H1 (cell line): ENCODE measurements at regions not wholly inside any gene's neighbourhood (a gene's known extent, or its start where the extent isn't known, plus 50 kb on each side); places are given as distances from the start of the nearest gene placed in this dataset.

Experiments
- GTF2F1 ChIP-seq: IDR thresholded peaks from 2 replicates; pipeline ENCODE4 v1.6.1; 2012; ENCODE audit warnings: low read depth, low read length, improper control_type of control experiment, borderline replicate concordance
- TAF1 ChIP-seq: IDR thresholded peaks from 2 replicates; pipeline ENCODE4 v1.6.1; 2011; ENCODE audit warnings: mild to moderate bottlenecking, low read depth, low read length

DNA sequence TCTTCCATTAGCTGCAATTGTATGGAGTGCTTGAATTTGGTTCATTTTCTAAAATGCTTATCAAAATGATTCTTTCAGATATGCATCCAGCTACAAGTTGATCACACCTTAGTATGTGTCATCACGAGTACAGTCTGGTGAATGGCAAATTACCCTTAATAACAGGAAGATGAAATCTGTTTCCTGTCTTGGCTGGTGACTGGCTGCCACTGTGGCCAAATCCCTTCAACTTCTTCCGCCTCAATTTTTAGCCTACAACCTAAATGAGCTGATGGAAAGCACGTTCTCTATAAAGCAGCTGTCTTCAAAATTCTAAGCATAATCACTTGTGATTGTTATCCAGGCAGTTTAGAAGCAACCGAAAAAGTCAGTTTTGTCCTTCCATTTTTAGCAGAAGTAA is 387.1 kb upstream of the NECTIN3 start:
- no peak for TF ChIP-seq GTF2F1
- no peak for TF ChIP-seq TAF1
